ENCODE measurements at regions not wholly inside any gene's neighbourhood (a gene's known extent, or its start where the extent isn't known, plus 50 kb on each side); places are given as distances from the start of the nearest gene placed in this dataset.

DNA sequence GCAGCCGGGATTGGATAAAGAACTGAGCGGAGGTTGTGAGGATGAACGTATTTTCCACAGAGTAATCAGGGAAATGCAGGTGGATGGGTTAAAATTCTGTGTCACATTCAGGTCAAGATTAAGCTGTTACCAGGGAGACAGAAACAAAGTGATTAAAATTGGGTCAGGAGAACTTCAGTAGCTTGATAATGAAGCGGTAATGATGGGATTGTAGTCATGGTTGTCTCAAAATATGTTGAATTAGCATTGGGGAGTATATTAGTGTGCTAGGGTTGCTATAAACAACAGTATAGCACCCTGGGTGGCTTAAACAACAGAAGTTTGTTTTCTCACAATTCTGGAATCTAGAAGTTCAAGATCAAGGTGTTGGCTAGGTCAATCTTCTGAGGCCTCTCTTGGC is 155.5 kb downstream of the GJA1 start:
- TF ChIP-seq, protein P1, sequence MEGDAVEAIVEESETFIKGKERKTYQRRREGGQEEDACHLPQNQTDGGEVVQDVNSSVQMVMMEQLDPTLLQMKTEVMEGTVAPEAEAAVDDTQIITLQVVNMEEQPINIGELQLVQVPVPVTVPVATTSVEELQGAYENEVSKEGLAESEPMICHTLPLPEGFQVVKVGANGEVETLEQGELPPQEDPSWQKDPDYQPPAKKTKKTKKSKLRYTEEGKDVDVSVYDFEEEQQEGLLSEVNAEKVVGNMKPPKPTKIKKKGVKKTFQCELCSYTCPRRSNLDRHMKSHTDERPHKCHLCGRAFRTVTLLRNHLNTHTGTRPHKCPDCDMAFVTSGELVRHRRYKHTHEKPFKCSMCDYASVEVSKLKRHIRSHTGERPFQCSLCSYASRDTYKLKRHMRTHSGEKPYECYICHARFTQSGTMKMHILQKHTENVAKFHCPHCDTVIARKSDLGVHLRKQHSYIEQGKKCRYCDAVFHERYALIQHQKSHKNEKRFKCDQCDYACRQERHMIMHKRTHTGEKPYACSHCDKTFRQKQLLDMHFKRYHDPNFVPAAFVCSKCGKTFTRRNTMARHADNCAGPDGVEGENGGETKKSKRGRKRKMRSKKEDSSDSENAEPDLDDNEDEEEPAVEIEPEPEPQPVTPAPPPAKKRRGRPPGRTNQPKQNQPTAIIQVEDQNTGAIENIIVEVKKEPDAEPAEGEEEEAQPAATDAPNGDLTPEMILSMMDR (IDR thresholded peaks at IDR 0.05): no peak
- TF ChIP-seq POLR2A (IDR thresholded peaks at IDR 0.05) (no peak), EP300 (IDR thresholded peaks at IDR 0.05) (no peak)

Data from tibial nerve (tissue), 4 donors.